Activated CD4-positive, alpha-beta memory T cell treated with anti-CD3 and anti-CD28 coated beads for 36 hours (primary cell): ENCODE measurements at regions not wholly inside any gene's neighbourhood (a gene's known extent, or its start where the extent isn't known, plus 50 kb on each side); places are given as distances from the start of the nearest gene placed in this dataset.

Experiments
- CTCF ChIA-PET: fragments of 350-600 bp; sonication (Branson Sonifier 250); formaldehyde crosslinking; loops from one replicate; lab custom pipeline; 2021; ENCODE audit warnings: antibody characterized with exemption, inconsistent platforms; lab: Charles Lee
- POLR2A ChIA-PET: fragments of 350-600 bp; sonication (Branson Sonifier 250); formaldehyde crosslinking; loops from one replicate; lab custom pipeline; 2021; ENCODE audit warnings: antibody characterized with exemption; lab: Charles Lee
- DNase-seq: peaks from one replicate; pipeline ENCODE4 v3.0.0-alpha.2; 2020
- H3K27ac Mint-ChIP-seq: one replicate; pipeline ENCODE4 v1.8.0; 2021; ENCODE audit warnings: mixed read lengths
- H3K27me3 Mint-ChIP-seq: one replicate; pipeline ENCODE4 v1.8.0; 2021; ENCODE audit warnings: mixed read lengths
- H3K36me3 Mint-ChIP-seq: one replicate; pipeline ENCODE4 v1.8.0; 2021; ENCODE audit warnings: mixed read lengths
- H3K4me1 Mint-ChIP-seq: one replicate; pipeline ENCODE4 v1.8.0; 2021; ENCODE audit warnings: low read depth, mixed read lengths
- H3K4me3 Mint-ChIP-seq: one replicate; pipeline ENCODE4 v1.8.0; 2021; ENCODE audit warnings: mild to moderate bottlenecking, mixed read lengths
- H3K9me3 Mint-ChIP-seq: one replicate; pipeline ENCODE4 v1.8.0; 2021; ENCODE audit warnings: mixed read lengths
- intact Hi-C: fragments of 100-400 bp; cut with micrococcal nuclease; formaldehyde crosslinking; loops from one replicate; pipeline ENCODE4 v1.15.1; 2023

GRCh38 chr2:18998491-18998890, 359.9 kb downstream of the OSR1 start:
- Mint-ChIP-seq H3K4me3 (no peak overlapping the region), H3K27ac (no peak overlapping the region), H3K36me3 (no peaks in the 10 kb centered on the region), H3K27me3 (no peaks in the 10 kb centered on the region), H3K9me3 (no peaks in the 10 kb centered on the region), H3K4me1 (no peaks in the 10 kb centered on the region)
- CTCF ChIA-PET, result no interaction called here
- DNase-seq, result no peak
- intact Hi-C loops, result no loop called here
- POLR2A ChIA-PET, result no interaction called here

- CTCF ChIA-PET, result no interaction called here
- no peak overlapping the region for H3K27ac Mint-ChIP-seq
- no peaks in the 10 kb centered on the region for H3K27me3 Mint-ChIP-seq
- DNase-seq, result no peak
- H3K9me3 Mint-ChIP-seq, result no peaks in the 10 kb centered on the region
- no peaks in the 10 kb centered on the region for H3K36me3 Mint-ChIP-seq
- no peak overlapping the region for H3K4me3 Mint-ChIP-seq
- POLR2A ChIA-PET, result no interaction called here
- H3K4me1 Mint-ChIP-seq, result no peaks in the 10 kb centered on the region
- intact Hi-C loops, result no loop called here
Observed at GRCh38 chr2:18993756-18994338, 364.6 kb downstream of the OSR1 start.

GRCh38 chr2:18991177-18992168, 366.9 kb downstream of the OSR1 start:
- no peaks in the 10 kb centered on the region for H3K4me1 Mint-ChIP-seq
- H3K27ac Mint-ChIP-seq, result no peak overlapping the region
- H3K4me3 Mint-ChIP-seq, result no peak overlapping the region
- POLR2A ChIA-PET, result no interaction called here
- H3K36me3 Mint-ChIP-seq, result no peaks in the 10 kb centered on the region
- no peaks in the 10 kb centered on the region for H3K9me3 Mint-ChIP-seq
- no peaks in the 10 kb centered on the region for H3K27me3 Mint-ChIP-seq
- CTCF ChIA-PET, result no interaction called here
- DNase-seq, result no peak
- intact Hi-C loops, result no loop called here

- POLR2A ChIA-PET, result no interaction called here
- Mint-ChIP-seq H3K9me3 (no peaks in the 10 kb centered on the region), H3K27me3 (no peaks in the 10 kb centered on the region), H3K4me1 (no peaks in the 10 kb centered on the region), H3K27ac (no peak overlapping the region), H3K4me3 (no peak overlapping the region), H3K36me3 (no peaks in the 10 kb centered on the region)
- intact Hi-C loops, result no loop called here
- CTCF ChIA-PET, result no interaction called here
- no peak for DNase-seq
Observed at GRCh38 chr2:18988631-18989232, 369.7 kb downstream of the OSR1 start.

GRCh38 chr2:18987592-18988073, 370.8 kb downstream of the OSR1 start:
- H3K36me3 Mint-ChIP-seq, result no peaks in the 10 kb centered on the region
- H3K27ac Mint-ChIP-seq, result no peak overlapping the region
- H3K4me1 Mint-ChIP-seq, result no peaks in the 10 kb centered on the region

GRCh38 chr2:18987016-18987415, 371.4 kb downstream of the OSR1 start:
- H3K27ac Mint-ChIP-seq, result no peak overlapping the region
- H3K27me3 Mint-ChIP-seq, result no peaks in the 10 kb centered on the region
- CTCF ChIA-PET, result no interaction called here
- H3K36me3 Mint-ChIP-seq, result no peaks in the 10 kb centered on the region
- POLR2A ChIA-PET, result no interaction called here
- H3K4me1 Mint-ChIP-seq, result no peaks in the 10 kb centered on the region
- no peak for DNase-seq
- no peak overlapping the region for H3K4me3 Mint-ChIP-seq
- intact Hi-C loops, result no loop called here
- no peaks in the 10 kb centered on the region for H3K9me3 Mint-ChIP-seq

More at GRCh38 chr2:18987592-18988073, 370.8 kb downstream of the OSR1 start:
- ChIA-PET CTCF (no interaction called here), POLR2A (interaction anchor here (0.6 kb wide), 1 partner anchor 420 kb away, joined by 3 read pairs; no protein-coding TSS in a partner anchor)
- intact Hi-C loops, result no loop called here
- no peak for DNase-seq
- H3K9me3 Mint-ChIP-seq, result no peaks in the 10 kb centered on the region
- H3K27me3 Mint-ChIP-seq, result no peaks in the 10 kb centered on the region
- no peak overlapping the region for H3K4me3 Mint-ChIP-seq

GRCh38 chr2:18986046-18986445, 372.4 kb downstream of the OSR1 start:
- H3K27me3 Mint-ChIP-seq, result no peaks in the 10 kb centered on the region
- ChIA-PET POLR2A (no interaction called here), CTCF (no interaction called here)

GRCh38 chr2:18980786-18981430, 377.5 kb downstream of the OSR1 start:
- Mint-ChIP-seq H3K4me3 (no peak overlapping the region), H3K4me1 (no peaks in the 10 kb centered on the region), H3K27me3 (no peaks in the 10 kb centered on the region), H3K27ac (no peak overlapping the region), H3K36me3 (no peaks in the 10 kb centered on the region), H3K9me3 (no peaks in the 10 kb centered on the region)
- CTCF ChIA-PET, result no interaction called here
- intact Hi-C loops, result no loop called here
- POLR2A ChIA-PET, result no interaction called here
- no peak for DNase-seq

More at GRCh38 chr2:18986046-18986445, 372.4 kb downstream of the OSR1 start:
- H3K4me3 Mint-ChIP-seq, result no peak overlapping the region
- no peak for DNase-seq
- no peaks in the 10 kb centered on the region for H3K4me1 Mint-ChIP-seq
- no peaks in the 10 kb centered on the region for H3K9me3 Mint-ChIP-seq
- intact Hi-C loops, result no loop called here
- no peaks in the 10 kb centered on the region for H3K36me3 Mint-ChIP-seq
- no peak overlapping the region for H3K27ac Mint-ChIP-seq

- POLR2A ChIA-PET, result no interaction called here
- Mint-ChIP-seq H3K4me3 (no peak overlapping the region), H3K27ac (no peak overlapping the region), H3K4me1 (no peaks in the 10 kb centered on the region), H3K36me3 (no peaks in the 10 kb centered on the region), H3K9me3 (no peaks in the 10 kb centered on the region), H3K27me3 (no peaks in the 10 kb centered on the region)
- no peak for DNase-seq
- intact Hi-C loops, result no loop called here
- CTCF ChIA-PET, result no interaction called here
Observed at GRCh38 chr2:18980104-18980785, 378.2 kb downstream of the OSR1 start.

- intact Hi-C loops, result no loop called here
- no peaks in the 10 kb centered on the region for H3K9me3 Mint-ChIP-seq
- no peak for DNase-seq
- H3K4me1 Mint-ChIP-seq, result no peaks in the 10 kb centered on the region
- ChIA-PET POLR2A (no interaction called here), CTCF (no interaction called here)
- no peaks in the 10 kb centered on the region for H3K36me3 Mint-ChIP-seq
- H3K27me3 Mint-ChIP-seq, result no peaks in the 10 kb centered on the region
- no peak overlapping the region for H3K27ac Mint-ChIP-seq
- no peak overlapping the region for H3K4me3 Mint-ChIP-seq
Observed at GRCh38 chr2:18977409-18977808, 381.0 kb downstream of the OSR1 start.

- Mint-ChIP-seq H3K27me3 (no peaks in the 10 kb centered on the region), H3K36me3 (no peaks in the 10 kb centered on the region), H3K9me3 (no peaks in the 10 kb centered on the region), H3K4me3 (no peak overlapping the region), H3K27ac (no peak overlapping the region), H3K4me1 (no peaks in the 10 kb centered on the region)
- ChIA-PET POLR2A (no interaction called here), CTCF (no interaction called here)
- DNase-seq, result no peak
- intact Hi-C loops, result no loop called here
Observed at GRCh38 chr2:18976168-18976961, 382.1 kb downstream of the OSR1 start.
